ENCODE measurements at regions not wholly inside any gene's neighbourhood (a gene's known extent, or its start where the extent isn't known, plus 50 kb on each side); places are given as distances from the start of the nearest gene placed in this dataset.

GRCh38 chr4:156517546-156517945 is 454.1 kb downstream of the PDGFC start:
- TF ChIP-seq CTCF (IDR thresholded peaks at IDR 0.05) (no peak), POLR2A (IDR thresholded peaks at IDR 0.05) (no peak)

Data from esophagus squamous epithelium (tissue), 4 donors.